B cell (primary cell): ENCODE measurements at regions not wholly inside any gene's neighbourhood (a gene's known extent, or its start where the extent isn't known, plus 50 kb on each side); places are given as distances from the start of the nearest gene placed in this dataset.

ENCODE experiments used
- ATAC-seq: fragments of 200-7000 bp; cut with Tn5 transposase; one replicate; pipeline ENCODE4 v1.10.0; 2021; ENCODE audit warnings: low read depth, mild to moderate bottlenecking, moderate number of reproducible peaks, moderate library complexity
- CTCF ChIA-PET: fragments of 350-600 bp; sonication (Branson Sonifier 250); formaldehyde crosslinking; loops from one replicate; lab custom pipeline; 2021; ENCODE audit warnings: antibody characterized with exemption, inconsistent platforms; lab: Charles Lee
- POLR2A ChIA-PET: fragments of 350-600 bp; sonication (Branson Sonifier 250); formaldehyde crosslinking; loops from one replicate; lab custom pipeline; 2021; ENCODE audit warnings: antibody characterized with exemption; lab: Charles Lee
- DNase-seq: peaks from one replicate; pipeline ENCODE4 v3.0.0; 2013
- H2AFZ ChIP-seq: 2 replicates; pipeline ENCODE4 v1.6.1; 2012; ENCODE audit warnings: mild to moderate bottlenecking, low read depth, low read length; ENCODE audit not compliant: insufficient read depth, poor library complexity, severe bottlenecking
- H3K27ac ChIP-seq, 2 donors: 1 replicate in 1 of 2; 2 replicates in 1 of 2; pipeline ENCODE4 v1.5.1; 2012 to 2013; ENCODE audit warnings: low read length in 2 of 2, mild to moderate bottlenecking in 2 of 2, moderate library complexity in 1 of 2
- H3K27me3 ChIP-seq, 4 experiments: fragments of 200-600 bp in 1 of 4; sonication (generic) in 1 of 4; replicated peaks in 1 of 4; 1 replicate in 2 of 4; 2 replicates in 2 of 4; pipeline versions ENCODE4 v1.6.1 to v1.7.0; 2013 to 2016; ENCODE audit warnings: low read length in 3 of 4, mild to moderate bottlenecking in 2 of 4, mixed read lengths in 1 of 4, moderate library complexity in 1 of 4; ENCODE audit not compliant: insufficient read depth in 4 of 4, control insufficient read depth in 3 of 4; ENCODE audit errors: control extremely low read depth in 1 of 4
- H3K36me3 ChIP-seq, 2 experiments: replicated peaks in 1 of 2; 1 replicate in 1 of 2; 2 replicates in 1 of 2; pipeline versions ENCODE4 v1.6.1 to v1.7.1; 2013; ENCODE audit warnings: low read length in 1 of 2; ENCODE audit not compliant: insufficient read depth in 2 of 2, control insufficient read depth in 1 of 2; ENCODE audit errors: control extremely low read depth in 1 of 2, extremely low read depth in 1 of 2
- H3K4me1 ChIP-seq, 2 donors: fragments of 200-600 bp in 1 of 2; sonication (generic) in 1 of 2; 1 replicate in 1 of 2; 2 replicates in 1 of 2; pipeline versions ENCODE4 v1.5.1 to v1.6.1; 2013 to 2017; ENCODE audit warnings: low read length in 2 of 2; ENCODE audit not compliant: control insufficient read depth in 2 of 2, insufficient read depth in 2 of 2
- H3K4me2 ChIP-seq: replicated peaks from 2 replicates; pipeline ENCODE3; 2012; ENCODE audit warnings: mild to moderate bottlenecking, low read depth, low read length; ENCODE audit not compliant: poor library complexity, severe bottlenecking
- H3K4me3 ChIP-seq, 5 experiments: fragments of 200-600 bp in 1 of 5; sonication (generic) in 1 of 5; 1 replicate in 3 of 5; 2 replicates in 2 of 5; pipeline versions ENCODE4 v1.5.1 to v1.7.0; 2011 to 2016; ENCODE audit warnings: low read length in 4 of 5, mild to moderate bottlenecking in 4 of 5, low read depth in 2 of 5, control low read depth in 1 of 5, moderate library complexity in 1 of 5; ENCODE audit not compliant: insufficient read depth in 1 of 5; ENCODE audit errors: control extremely low read depth in 1 of 5, extremely low read depth in 1 of 5
- H3K79me2 ChIP-seq: fragments of 200-600 bp; sonication (generic); one replicate; pipeline ENCODE4 v1.6.0; 2016; ENCODE audit warnings: low read length; ENCODE audit not compliant: control insufficient read depth, insufficient read depth
- H3K9ac ChIP-seq: fragments of 200-600 bp; sonication (generic); 2 replicates; pipeline ENCODE4 v1.6.1; 2017; ENCODE audit warnings: mild to moderate bottlenecking, low read length, moderate library complexity
- H3K9me3 ChIP-seq, 3 donors: one replicate each; pipeline versions ENCODE4 v1.6.1 to v1.7.1; 2013; ENCODE audit warnings: low read length in 2 of 3; ENCODE audit not compliant: control insufficient read depth in 2 of 3, insufficient read depth in 1 of 3; ENCODE audit errors: control extremely low read depth in 1 of 3
- H4K20me1 ChIP-seq: 2 replicates; pipeline ENCODE4 v1.6.0; 2012; ENCODE audit warnings: mild to moderate bottlenecking, low read length; ENCODE audit not compliant: insufficient read depth, control insufficient read depth, poor library complexity, severe bottlenecking
- H3K27ac Mint-ChIP-seq: one replicate; pipeline ENCODE4 v1.8.0; 2021; ENCODE audit warnings: mixed read lengths
- H3K27me3 Mint-ChIP-seq: one replicate; pipeline ENCODE4 v1.8.0; 2021; ENCODE audit warnings: mixed read lengths
- H3K4me1 Mint-ChIP-seq: one replicate; pipeline ENCODE4 v1.8.0; 2021; ENCODE audit warnings: mixed read lengths
- H3K4me3 Mint-ChIP-seq: one replicate; pipeline ENCODE4 v1.8.0; 2021; ENCODE audit warnings: mixed read lengths
- H3K9me3 Mint-ChIP-seq: one replicate; pipeline ENCODE4 v1.8.0; 2022; ENCODE audit warnings: mixed read lengths; ENCODE audit not compliant: insufficient read depth
- EZH2 ChIP-seq: IDR thresholded peaks from 2 replicates; pipeline ENCODE4 v1.6.1; 2012; ENCODE audit warnings: borderline replicate concordance, low read depth, mild to moderate bottlenecking, moderate library complexity, low read length; ENCODE audit not compliant: insufficient read depth, poor library complexity, severe bottlenecking
- WGBS: methylation state at CpG from one replicate; pipeline ENCODE4 v1.1.5; 2013; ENCODE audit warnings: missing lambda C conversion rate; ENCODE audit not compliant: insufficient coverage; 5-methylcytosine and 5-hydroxymethylcytosine counted together
- intact Hi-C: fragments of 100-400 bp; cut with micrococcal nuclease; formaldehyde crosslinking; loops from one replicate; pipeline ENCODE4 v1.10.0; 2022
- TF ChIP-seq, protein P1 (sequence below): fragments of 200-600 bp; IDR thresholded peaks from one replicate; pipeline ENCODE4 v1.8.0; 2022; ENCODE audit warnings: antibody characterized with exemption, mild to moderate bottlenecking

DNA sequence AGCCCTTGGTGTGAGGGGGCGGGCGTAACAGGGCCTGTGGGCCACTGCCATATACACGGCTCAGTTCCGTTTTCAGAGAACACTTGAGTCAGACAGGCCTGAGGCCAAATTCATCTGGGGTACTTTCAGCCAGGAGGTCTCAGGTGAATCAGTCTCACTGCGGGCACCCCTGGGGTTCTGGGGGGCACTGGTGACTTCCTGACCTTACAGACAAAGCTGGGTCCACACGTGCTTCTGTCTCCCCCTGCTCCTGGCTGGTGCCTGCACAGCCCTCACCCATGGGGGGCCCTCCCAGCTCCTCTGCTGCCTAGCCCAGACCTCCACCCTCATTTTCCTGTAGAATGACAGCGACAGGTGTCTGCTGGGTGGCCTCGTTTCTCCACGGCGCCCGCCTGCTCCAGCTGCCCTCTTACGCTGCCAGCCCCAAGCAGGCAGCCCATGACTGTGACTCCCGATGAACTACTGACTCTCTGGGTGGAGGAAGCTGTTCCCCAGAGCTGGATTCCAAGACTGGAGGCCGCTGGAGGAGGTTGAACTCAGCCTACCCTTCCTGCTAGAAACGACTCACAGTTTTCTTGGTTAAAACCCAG, 374.1 kb upstream of the IRX4 start:
- Histone ChIP-seq H3K9me3 (peaks cover 0 to 38% (median 0%) of the 10 kb centered on the region in 3 donors), H3K4me2 (no peak overlapping the region), H3K36me3 (no peaks in the 10 kb centered on the region), H3K9ac (no peak overlapping the region), H3K4me3 (no peak overlapping the region), H2AFZ (no peak overlapping the region), H3K4me1 (no peaks in the 10 kb centered on the region), H4K20me1 (no peaks in the 10 kb centered on the region), H3K27me3 (no peaks in the 10 kb centered on the region), H3K27ac (no peak overlapping the region), H3K79me2 (no peaks in the 10 kb centered on the region)
- no peak for ATAC-seq
- ChIA-PET CTCF (no interaction called here), POLR2A (no interaction called here)
- 84% methylated on average over 9 of the region's 15 CpGs for WGBS
- no peaks in the 10 kb centered on the region for H3K27me3 Mint-ChIP-seq
- H3K9me3 Mint-ChIP-seq: peaks cover 2% of the 10 kb centered on the region
- no peaks in the 10 kb centered on the region for H3K4me1 Mint-ChIP-seq
- intact Hi-C loops: no loop called here
- TF ChIP-seq, protein P1, sequence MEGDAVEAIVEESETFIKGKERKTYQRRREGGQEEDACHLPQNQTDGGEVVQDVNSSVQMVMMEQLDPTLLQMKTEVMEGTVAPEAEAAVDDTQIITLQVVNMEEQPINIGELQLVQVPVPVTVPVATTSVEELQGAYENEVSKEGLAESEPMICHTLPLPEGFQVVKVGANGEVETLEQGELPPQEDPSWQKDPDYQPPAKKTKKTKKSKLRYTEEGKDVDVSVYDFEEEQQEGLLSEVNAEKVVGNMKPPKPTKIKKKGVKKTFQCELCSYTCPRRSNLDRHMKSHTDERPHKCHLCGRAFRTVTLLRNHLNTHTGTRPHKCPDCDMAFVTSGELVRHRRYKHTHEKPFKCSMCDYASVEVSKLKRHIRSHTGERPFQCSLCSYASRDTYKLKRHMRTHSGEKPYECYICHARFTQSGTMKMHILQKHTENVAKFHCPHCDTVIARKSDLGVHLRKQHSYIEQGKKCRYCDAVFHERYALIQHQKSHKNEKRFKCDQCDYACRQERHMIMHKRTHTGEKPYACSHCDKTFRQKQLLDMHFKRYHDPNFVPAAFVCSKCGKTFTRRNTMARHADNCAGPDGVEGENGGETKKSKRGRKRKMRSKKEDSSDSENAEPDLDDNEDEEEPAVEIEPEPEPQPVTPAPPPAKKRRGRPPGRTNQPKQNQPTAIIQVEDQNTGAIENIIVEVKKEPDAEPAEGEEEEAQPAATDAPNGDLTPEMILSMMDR: no peak
- no peak for TF ChIP-seq EZH2
- DNase-seq: no peak
- H3K4me3 Mint-ChIP-seq: no peak overlapping the region
- no peak overlapping the region for H3K27ac Mint-ChIP-seq

DNA sequence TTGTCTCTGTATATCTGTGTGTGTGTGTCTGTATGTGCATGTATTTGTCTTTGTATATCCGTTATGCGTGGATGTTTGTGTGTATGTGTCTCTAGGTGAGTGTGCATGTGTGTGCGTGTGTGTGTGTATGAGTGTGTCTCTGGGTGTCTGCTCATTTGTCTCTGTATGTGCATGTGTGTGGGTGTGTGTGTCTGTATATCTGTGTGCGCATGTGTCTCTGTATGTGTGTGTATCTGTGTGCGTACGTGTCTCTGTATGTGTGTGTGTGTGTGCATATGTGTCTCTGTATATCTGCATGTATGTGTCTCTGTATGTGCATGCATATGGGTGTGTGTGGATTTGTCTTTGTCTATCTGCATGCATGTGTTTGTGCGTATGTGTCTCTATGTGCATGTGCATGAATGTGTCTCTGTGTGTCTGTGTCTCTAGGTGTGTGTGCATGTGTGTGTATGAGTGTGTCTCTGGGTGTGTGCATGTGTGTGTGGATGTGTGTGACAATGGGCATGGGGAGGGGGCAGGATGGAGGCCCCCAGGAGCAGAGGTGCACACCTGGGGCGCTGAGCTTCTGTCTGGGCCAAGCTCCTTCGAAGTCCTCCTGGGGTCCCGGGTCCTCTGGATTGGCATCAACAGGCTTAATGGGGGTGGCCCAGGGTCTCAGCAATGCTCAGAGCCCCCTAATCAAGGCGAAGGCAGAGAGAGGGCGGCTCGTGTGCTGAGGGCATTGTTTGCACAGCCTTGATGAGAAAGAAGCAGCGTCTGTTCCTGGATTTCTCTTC, 373.4 kb upstream of the IRX4 start:
- no peak overlapping the region for H3K4me3 ChIP-seq
- DNase-seq: no peak
- 87% methylated on average over 14 of the region's 14 CpGs for WGBS
- Mint-ChIP-seq H3K9me3 (peaks cover 2% of the 10 kb centered on the region), H3K27me3 (no peaks in the 10 kb centered on the region), H3K27ac (no peak overlapping the region), H3K4me1 (no peaks in the 10 kb centered on the region), H3K4me3 (no peak overlapping the region)
- no peak overlapping the region for H3K9ac ChIP-seq
- H3K27ac ChIP-seq: no peak overlapping the region
- H3K4me2 ChIP-seq: no peak overlapping the region
- ChIA-PET POLR2A (no interaction called here), CTCF (no interaction called here)
- H3K79me2 ChIP-seq: no peaks in the 10 kb centered on the region
- intact Hi-C loops: no loop called here
- TF ChIP-seq, protein P1: no peak
- no peak for TF ChIP-seq EZH2
- no peaks in the 10 kb centered on the region for H3K36me3 ChIP-seq
- H3K9me3 ChIP-seq: peaks cover 0 to 38% (median 0%) of the 10 kb centered on the region in 3 donors
- H3K27me3 ChIP-seq: no peaks in the 10 kb centered on the region
- H4K20me1 ChIP-seq: no peaks in the 10 kb centered on the region
- no peak for ATAC-seq
- H2AFZ ChIP-seq: no peak overlapping the region
- H3K4me1 ChIP-seq: no peaks in the 10 kb centered on the region
